Stimulated activated CD4-positive, alpha-beta T cell treated with anti-CD3 and anti-CD28 coated beads, Interleukin-4, amount 100 ng/mL, for 4 hours (primary cell): ENCODE measurements at regions not wholly inside any gene's neighbourhood (a gene's known extent, or its start where the extent isn't known, plus 50 kb on each side); places are given as distances from the start of the nearest gene placed in this dataset.

ENCODE experiments used
- DNase-seq, 2 experiments: peaks; one replicate each; pipeline ENCODE4 v3.0.0-alpha.2; 2020

- DNase-seq: no peak
Observed at GRCh38 chr20:40203032-40203431, 486.0 kb downstream of the MAFB start.

- no peak for DNase-seq
Observed at GRCh38 chr20:40197691-40198090, 491.3 kb downstream of the MAFB start.

GRCh38 chr20:40196846-40197436, 492.1 kb downstream of the MAFB start:
- DNase-seq: no peak

- DNase-seq: no peak
Observed at GRCh38 chr20:40195742-40196141, 493.3 kb downstream of the MAFB start.

GRCh38 chr20:40192529-40192928, 496.5 kb downstream of the MAFB start:
- DNase-seq: no peak

- no peak for DNase-seq
Observed at GRCh38 chr20:40192081-40192480, 497.0 kb downstream of the MAFB start.

- no peak for DNase-seq
Observed at GRCh38 chr20:40191573-40191972, 497.5 kb downstream of the MAFB start.

- no peak for DNase-seq
Observed at GRCh38 chr20:40189621-40190020, 499.4 kb downstream of the MAFB start.

- DNase-seq: no peak
Observed at GRCh38 chr20:40188319-40188718, 500.7 kb downstream of the MAFB start.

- no peak for DNase-seq
Observed at GRCh38 chr20:40186826-40187225, 502.2 kb downstream of the MAFB start.

- DNase-seq: no peak
Observed at GRCh38 chr20:40181676-40182075, 507.4 kb downstream of the MAFB start.

GRCh38 chr20:40176098-40176841, 512.8 kb downstream of the MAFB start:
- DNase-seq: no peak

- DNase-seq: no peak
Observed at GRCh38 chr20:40175296-40175695, 513.7 kb downstream of the MAFB start.

GRCh38 chr20:40173872-40174271, 515.2 kb downstream of the MAFB start:
- DNase-seq: no peak

- no peak for DNase-seq
Observed at GRCh38 chr20:40168981-40169620, 519.9 kb downstream of the MAFB start.

- DNase-seq: no peak
Observed at GRCh38 chr20:40161391-40161790, 527.6 kb downstream of the MAFB start.

- DNase-seq: no peak
Observed at GRCh38 chr20:40160097-40160550, 528.9 kb downstream of the MAFB start.

GRCh38 chr20:40159276-40159675, 529.8 kb downstream of the MAFB start:
- DNase-seq: no peak

GRCh38 chr20:40156600-40157317, 532.3 kb downstream of the MAFB start:
- DNase-seq: no peak

- DNase-seq: no peak
Observed at GRCh38 chr20:40154514-40154913, 534.5 kb downstream of the MAFB start.

- DNase-seq: no peak
Observed at GRCh38 chr20:40148886-40149285, 540.1 kb downstream of the MAFB start.

- DNase-seq: no peak
Observed at GRCh38 chr20:40146071-40146470, 543.0 kb downstream of the MAFB start.

GRCh38 chr20:40144581-40144980, 544.5 kb downstream of the MAFB start:
- DNase-seq: no peak

- no peak for DNase-seq
Observed at GRCh38 chr20:40134176-40134575, 554.9 kb downstream of the MAFB start.
